ENCODE measurements at regions not wholly inside any gene's neighbourhood (a gene's known extent, or its start where the extent isn't known, plus 50 kb on each side); places are given as distances from the start of the nearest gene placed in this dataset.

- Histone ChIP-seq H4K20me1 (ENCODE audit: low read depth, low read length) (no peaks in the 10 kb centered on the region), H3K4me3 (ENCODE audit: insufficient read depth, low read length, poor library complexity, severe bottlenecking) (no peak overlapping the region), H3K9me3 (ENCODE audit: insufficient read depth, low read length) (no peaks in the 10 kb centered on the region), H3K27me3 (ENCODE audit: low read length) (no peaks in the 10 kb centered on the region), H3K9me2 (replicated peaks; ENCODE audit: insufficient read depth, low read length) (no peaks in the 10 kb centered on the region), H3F3A (ENCODE audit: insufficient read depth) (no peaks in the 10 kb centered on the region), H3K4me2 (ENCODE audit: low read depth, low read length, poor library complexity, severe bottlenecking) (no peak overlapping the region), H2AFZ (ENCODE audit: low read depth, low read length, severe bottlenecking) (no peak overlapping the region), H3K79me2 (ENCODE audit: insufficient read depth, low read length) (no peaks in the 10 kb centered on the region), H3K36me3 (ENCODE audit: low read length) (no peaks in the 10 kb centered on the region; the same call in 1 of the 2 replicates), H3K27ac (ENCODE audit: low read depth, low read length) (no peak overlapping the region), H3K9ac (ENCODE audit: low read length) (no peak overlapping the region)
- TF ChIP-seq, protein P1, sequence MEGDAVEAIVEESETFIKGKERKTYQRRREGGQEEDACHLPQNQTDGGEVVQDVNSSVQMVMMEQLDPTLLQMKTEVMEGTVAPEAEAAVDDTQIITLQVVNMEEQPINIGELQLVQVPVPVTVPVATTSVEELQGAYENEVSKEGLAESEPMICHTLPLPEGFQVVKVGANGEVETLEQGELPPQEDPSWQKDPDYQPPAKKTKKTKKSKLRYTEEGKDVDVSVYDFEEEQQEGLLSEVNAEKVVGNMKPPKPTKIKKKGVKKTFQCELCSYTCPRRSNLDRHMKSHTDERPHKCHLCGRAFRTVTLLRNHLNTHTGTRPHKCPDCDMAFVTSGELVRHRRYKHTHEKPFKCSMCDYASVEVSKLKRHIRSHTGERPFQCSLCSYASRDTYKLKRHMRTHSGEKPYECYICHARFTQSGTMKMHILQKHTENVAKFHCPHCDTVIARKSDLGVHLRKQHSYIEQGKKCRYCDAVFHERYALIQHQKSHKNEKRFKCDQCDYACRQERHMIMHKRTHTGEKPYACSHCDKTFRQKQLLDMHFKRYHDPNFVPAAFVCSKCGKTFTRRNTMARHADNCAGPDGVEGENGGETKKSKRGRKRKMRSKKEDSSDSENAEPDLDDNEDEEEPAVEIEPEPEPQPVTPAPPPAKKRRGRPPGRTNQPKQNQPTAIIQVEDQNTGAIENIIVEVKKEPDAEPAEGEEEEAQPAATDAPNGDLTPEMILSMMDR (IDR thresholded peaks at IDR 0.05; ENCODE audit: insufficient read depth, low read length, poor library complexity, severe bottlenecking): no peak
- no peak for TF ChIP-seq EZH2phosphoT487 (conservative IDR thresholded peaks at IDR 0.05; ENCODE audit: low read length)
Measured at GRCh38 chr1:199646761-199647160, 380.7 kb upstream of the NR5A2 start.

DNA sequence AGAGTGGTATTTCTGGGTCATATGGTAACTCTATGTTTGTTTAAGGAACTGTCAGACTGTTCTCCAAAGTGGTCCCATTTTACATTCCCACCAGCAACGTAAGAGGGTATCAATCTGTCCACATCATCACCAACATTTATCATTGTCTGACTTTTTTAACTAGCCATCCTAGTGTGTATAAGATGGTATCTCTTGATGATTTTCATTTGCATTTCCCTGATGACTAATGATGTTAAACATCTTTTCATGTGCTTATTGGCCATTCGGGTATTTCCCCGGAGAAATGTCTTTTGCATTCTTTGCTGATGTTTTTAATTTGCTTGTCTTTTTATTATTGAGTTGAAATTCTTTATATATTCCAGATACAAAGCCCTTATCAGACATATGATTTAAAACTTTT is 370.1 kb upstream of the NR5A2 start:
- no peak overlapping the region for H3K9ac ChIP-seq (ENCODE audit: low read length)
- H3K36me3 ChIP-seq (ENCODE audit: low read length): no peaks in the 10 kb centered on the region
- H3F3A ChIP-seq (ENCODE audit: insufficient read depth): no peaks in the 10 kb centered on the region
- H3K9me2 ChIP-seq (replicated peaks; ENCODE audit: insufficient read depth, low read length): no peaks in the 10 kb centered on the region
- H4K20me1 ChIP-seq (ENCODE audit: low read depth, low read length): no peaks in the 10 kb centered on the region; the same call in 1 of the 2 replicates
- no peak overlapping the region for H3K4me2 ChIP-seq (ENCODE audit: low read depth, low read length, poor library complexity, severe bottlenecking)
- H3K27me3 ChIP-seq (ENCODE audit: low read length): no peaks in the 10 kb centered on the region; the same call in 1 of the 2 replicates
- no peak overlapping the region for H3K27ac ChIP-seq (ENCODE audit: low read depth, low read length)
- no peak for TF ChIP-seq EZH2phosphoT487 (conservative IDR thresholded peaks at IDR 0.05; ENCODE audit: low read length)
- TF ChIP-seq, protein P1 (IDR thresholded peaks at IDR 0.05; ENCODE audit: insufficient read depth, low read length, poor library complexity, severe bottlenecking): no peak
- no peak overlapping the region for H3K4me3 ChIP-seq (ENCODE audit: insufficient read depth, low read length, poor library complexity, severe bottlenecking)
- H3K9me3 ChIP-seq (ENCODE audit: insufficient read depth, low read length): no peaks in the 10 kb centered on the region
- no peaks in the 10 kb centered on the region for H3K79me2 ChIP-seq (ENCODE audit: insufficient read depth, low read length)
- H2AFZ ChIP-seq (ENCODE audit: low read depth, low read length, severe bottlenecking): no peak overlapping the region

GRCh38 chr1:199660071-199660470 is 367.4 kb upstream of the NR5A2 start:
- H3K9me2 ChIP-seq (replicated peaks; ENCODE audit: insufficient read depth, low read length): no peaks in the 10 kb centered on the region
- H3K27me3 ChIP-seq (ENCODE audit: low read length): no peaks in the 10 kb centered on the region
- no peak overlapping the region for H3K27ac ChIP-seq (ENCODE audit: low read depth, low read length)
- no peaks in the 10 kb centered on the region for H3K9me3 ChIP-seq (ENCODE audit: insufficient read depth, low read length)
- no peaks in the 10 kb centered on the region; the same call in 1 of the 2 replicates for H4K20me1 ChIP-seq (ENCODE audit: low read depth, low read length)
- no peak overlapping the region for H2AFZ ChIP-seq (ENCODE audit: low read depth, low read length, severe bottlenecking)
- no peak overlapping the region for H3K4me3 ChIP-seq (ENCODE audit: insufficient read depth, low read length, poor library complexity, severe bottlenecking)
- H3F3A ChIP-seq (ENCODE audit: insufficient read depth): no peaks in the 10 kb centered on the region
- H3K4me2 ChIP-seq (ENCODE audit: low read depth, low read length, poor library complexity, severe bottlenecking): no peak overlapping the region
- H3K36me3 ChIP-seq (ENCODE audit: low read length): no peaks in the 10 kb centered on the region
- no peak overlapping the region for H3K9ac ChIP-seq (ENCODE audit: low read length)
- H3K79me2 ChIP-seq (ENCODE audit: insufficient read depth, low read length): no peaks in the 10 kb centered on the region
- TF ChIP-seq, protein P1 (IDR thresholded peaks at IDR 0.05; ENCODE audit: insufficient read depth, low read length, poor library complexity, severe bottlenecking): no peak
- TF ChIP-seq EZH2phosphoT487 (conservative IDR thresholded peaks at IDR 0.05; ENCODE audit: low read length): no peak
